Activated naive CD8-positive, alpha-beta T cell treated with anti-CD3 and anti-CD28 coated beads, Interleukin-2, amount 50 U/mL, for 16 hours (primary cell): ENCODE measurements at regions not wholly inside any gene's neighbourhood (a gene's known extent, or its start where the extent isn't known, plus 50 kb on each side); places are given as distances from the start of the nearest gene placed in this dataset.

Experiments
- DNase-seq: peaks from one replicate; pipeline ENCODE4 v3.0.0-alpha.2; 2020; ENCODE audit warnings: low read depth, low spot score

DNA sequence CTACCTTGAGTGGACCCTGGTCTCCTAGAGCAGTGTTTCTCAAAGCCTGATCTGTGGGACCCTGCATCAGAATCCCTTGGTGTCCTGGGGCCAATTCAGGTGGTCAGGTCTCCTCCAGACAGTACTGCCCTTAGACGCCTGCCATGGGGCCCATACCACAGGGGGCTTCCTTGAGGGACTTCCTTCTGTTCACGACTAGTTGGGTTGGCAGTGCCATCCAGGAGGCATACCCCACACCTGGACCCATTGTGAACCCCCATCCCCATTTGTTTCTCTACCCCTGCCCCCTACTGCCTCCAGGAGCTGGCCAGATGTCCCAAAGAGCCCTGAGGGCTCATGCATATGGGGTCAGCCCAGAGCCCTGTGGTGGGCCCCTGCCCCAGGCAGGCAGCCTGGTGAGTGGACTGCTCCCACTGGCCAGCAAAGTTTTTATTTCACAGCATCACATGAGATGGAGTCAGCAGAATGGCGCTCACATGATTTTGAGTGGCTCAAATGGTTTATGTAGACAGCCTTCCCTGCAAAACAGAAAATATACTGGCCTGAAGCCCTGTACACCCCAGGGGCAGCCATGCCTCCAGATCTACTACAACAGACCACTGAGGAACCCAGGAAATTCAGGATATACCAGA lies 259.9 kb upstream of the ZMIZ1 start:
- DNase-seq = no peak

DNA sequence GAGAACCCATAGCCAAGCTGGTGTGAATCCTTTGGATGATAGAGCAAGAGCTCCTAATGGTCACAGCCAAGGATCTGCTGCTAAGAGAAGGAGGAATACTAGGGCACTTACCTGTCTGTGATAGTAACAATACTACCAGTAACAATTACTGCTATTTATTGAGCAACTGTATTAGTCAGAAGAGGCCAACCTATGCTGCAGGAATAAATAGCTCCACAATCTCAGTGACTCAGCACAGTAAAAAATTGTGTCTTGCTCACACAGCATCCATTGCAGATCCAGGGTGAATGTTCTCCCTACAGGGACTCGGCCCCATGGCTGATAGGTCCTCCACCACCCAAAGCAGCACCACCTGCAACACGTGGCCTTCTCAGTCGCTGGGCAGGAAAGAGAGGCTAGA lies 257.6 kb upstream of the ZMIZ1 start:
- DNase-seq = no peak

DNA sequence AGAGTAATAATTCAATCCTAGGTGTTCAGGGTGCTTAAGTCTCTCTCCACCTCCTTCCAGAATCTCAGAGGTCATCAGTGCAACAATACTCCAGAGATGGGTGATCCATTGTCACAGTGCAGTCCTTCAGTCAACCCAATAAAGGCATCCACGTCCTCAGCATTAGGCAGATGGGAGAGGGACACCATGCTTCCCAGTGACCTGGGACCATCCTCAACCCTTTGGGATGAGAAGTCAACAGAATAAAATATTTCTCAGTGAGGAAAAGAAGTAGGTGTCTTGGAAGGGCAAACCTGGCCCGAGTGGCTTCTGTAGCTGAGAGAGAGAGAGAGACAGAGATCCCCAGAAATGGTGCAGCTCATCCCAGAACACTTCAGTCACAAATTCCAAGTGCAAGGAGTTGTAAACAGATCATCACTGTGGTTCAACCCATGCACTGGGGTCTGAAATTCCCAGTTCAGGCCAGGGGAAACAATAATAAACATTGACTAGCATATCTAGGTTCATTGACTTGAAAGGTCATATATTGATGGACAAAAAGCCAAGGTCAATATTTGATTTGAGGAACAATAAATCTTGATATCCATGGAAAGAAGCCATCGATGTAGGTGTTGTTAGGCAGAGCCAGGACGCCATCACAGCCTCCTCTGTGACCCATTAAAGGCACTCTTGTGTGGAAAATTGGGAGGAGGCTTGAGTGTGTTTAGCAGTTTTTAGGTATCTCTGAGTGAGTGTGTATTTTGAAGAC lies 256.0 kb upstream of the ZMIZ1 start:
- no peak for DNase-seq

DNA sequence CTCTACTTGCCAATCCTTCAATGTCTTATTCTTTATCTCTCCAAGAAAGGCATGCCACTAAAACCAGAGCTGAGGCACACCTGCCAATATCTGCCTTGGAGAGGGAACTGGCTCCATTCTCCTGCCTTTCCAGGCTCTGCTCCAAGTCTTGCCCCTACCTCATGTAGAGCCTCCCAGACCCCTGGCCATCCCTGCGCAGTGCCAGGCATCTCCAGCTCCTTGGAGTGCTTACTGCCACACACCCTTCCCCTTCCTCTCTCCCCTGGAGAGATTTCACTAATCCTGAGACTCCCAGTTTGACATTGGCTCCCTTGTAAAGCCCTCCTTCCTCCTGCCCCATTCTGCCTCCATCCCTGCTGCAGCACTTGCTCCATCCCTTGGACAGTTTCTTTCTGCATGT lies 255.2 kb upstream of the ZMIZ1 start:
- DNase-seq = no peak

DNA sequence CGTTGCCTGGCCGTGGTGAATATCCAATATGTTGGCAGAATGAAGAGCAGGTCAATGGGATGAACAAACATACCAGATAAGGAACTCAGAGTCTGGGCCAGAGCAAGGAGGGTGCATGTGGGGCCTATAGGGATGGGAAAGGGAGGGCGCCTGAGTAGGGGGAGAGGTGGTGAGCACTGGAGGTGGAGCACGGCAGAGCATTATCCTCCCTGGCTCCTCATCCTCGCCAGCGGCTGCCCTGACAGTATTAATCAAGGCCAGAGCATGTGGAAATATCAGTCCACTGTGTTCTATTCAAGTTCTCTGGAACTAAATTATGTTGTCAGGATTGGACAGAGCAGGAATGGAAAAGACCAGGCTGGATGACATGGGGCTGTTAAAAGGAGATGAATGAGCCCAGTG lies 254.8 kb upstream of the ZMIZ1 start:
- DNase-seq = no peak

DNA sequence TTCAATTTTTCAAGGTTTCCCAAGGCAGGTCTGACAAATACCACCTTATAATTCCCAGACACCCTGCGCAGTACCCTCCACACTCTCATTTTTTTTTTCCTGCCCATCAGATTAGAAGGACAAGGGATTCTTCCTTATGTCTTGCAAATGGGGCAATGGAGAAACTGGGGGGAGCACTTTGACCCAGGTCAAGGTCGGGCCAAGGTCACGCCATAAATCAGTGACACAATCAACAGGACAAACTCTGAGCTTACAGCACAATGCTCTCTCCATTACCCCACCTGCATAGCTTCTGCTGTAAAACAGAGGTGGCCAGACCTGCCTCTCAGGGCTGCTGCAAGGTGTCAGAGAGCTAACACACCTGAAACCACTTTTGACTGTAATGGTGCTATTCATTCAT lies 254.4 kb upstream of the ZMIZ1 start:
- DNase-seq = no peak

DNA sequence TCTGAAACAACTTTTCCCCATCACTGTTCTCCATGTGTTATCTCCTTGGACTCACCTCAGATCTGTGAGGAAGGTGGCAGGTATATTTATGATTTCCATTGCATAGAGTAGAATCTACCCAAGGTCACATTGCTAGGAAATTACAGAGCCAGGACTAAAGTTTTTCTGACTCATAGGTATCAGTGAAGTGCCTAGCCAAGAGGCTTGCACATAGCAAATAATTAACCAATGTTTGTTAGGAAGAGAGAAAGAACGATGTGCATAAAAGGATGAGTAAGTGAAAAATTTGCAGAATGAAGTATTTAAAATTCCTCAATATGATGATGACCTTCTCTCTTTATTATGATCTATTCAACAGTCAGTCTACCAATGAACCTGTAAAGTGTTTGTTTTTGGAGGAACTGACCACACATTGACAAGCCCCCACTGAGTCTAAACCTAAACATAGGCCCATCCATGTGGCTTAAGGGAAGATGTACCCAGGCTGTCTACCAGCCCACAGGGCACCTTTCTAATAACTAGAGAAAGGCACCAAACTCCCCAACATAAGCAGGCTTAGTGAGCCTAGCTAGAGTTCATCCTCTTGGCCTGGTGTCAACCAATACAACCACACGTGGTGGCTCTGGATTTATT lies 252.9 kb upstream of the ZMIZ1 start:
- DNase-seq = no peak

DNA sequence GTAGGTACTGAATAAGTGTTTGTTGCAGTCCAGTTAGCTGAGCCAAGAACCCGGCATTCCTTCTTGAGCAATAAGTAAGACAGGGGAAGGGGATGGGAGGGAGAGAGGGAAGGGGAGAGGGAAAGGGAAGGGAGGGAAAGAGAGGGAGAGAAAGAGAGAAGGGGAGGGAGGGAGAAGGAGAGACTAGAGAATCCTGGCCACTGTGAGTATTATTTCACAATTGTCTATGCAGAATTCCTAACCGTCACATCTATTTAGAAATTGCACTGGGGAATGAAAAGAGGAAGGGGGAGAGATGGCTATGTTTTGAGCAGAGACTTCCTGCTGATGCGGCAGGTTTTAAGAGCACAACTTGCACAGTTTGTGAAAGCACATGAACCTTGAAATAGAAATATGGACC lies 251.4 kb upstream of the ZMIZ1 start:
- no peak for DNase-seq

DNA sequence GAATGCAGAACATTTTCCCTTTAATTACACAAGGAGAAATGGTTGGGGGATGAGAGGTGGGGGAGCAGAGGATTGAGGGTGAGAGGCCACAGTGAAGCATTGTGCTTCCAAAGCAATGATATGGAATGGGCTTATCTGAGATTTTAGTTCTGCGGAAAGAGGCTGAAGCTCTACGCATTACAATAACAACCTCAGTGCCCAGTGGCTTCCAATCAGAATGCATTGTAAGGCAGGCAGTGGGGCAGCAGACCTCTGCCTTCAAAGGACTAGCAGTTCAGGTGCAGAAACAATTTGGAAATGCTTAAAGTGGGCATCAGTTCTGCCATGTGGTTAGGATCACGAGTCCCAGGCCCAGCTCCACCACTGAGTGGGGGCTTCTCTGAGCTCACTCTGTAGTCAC lies 251.0 kb upstream of the ZMIZ1 start:
- DNase-seq = no peak

DNA sequence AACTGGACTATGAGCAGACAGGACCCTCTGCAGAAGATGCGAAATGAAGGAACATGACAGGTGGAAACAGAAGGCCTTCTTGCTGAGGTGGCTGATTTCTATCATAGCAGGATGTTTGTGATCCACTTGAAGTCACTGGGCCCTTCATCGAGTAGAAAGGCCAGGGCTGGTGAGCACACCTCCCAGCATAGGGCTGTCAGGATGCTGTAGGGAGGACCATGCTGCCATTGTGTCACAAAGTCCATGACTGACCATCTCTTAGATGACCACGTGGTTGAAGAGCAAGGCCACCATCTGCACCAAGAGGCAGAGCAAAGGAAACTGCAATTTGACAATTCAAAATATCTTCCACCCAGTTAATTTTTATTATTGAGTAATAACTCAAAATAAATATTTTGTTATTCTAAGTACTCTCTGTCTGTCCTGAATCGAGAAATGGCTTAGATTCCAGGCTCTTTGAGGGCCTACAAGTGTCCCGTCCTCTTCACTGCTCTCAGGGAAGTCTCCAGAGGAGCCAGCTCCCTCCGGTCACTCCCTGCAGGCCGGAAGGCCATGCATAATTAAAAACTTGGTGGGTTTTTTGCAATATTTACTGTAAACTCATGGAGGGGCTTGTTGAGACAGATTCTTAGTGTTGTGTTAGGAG lies 249.3 kb upstream of the ZMIZ1 start:
- DNase-seq = no peak

DNA sequence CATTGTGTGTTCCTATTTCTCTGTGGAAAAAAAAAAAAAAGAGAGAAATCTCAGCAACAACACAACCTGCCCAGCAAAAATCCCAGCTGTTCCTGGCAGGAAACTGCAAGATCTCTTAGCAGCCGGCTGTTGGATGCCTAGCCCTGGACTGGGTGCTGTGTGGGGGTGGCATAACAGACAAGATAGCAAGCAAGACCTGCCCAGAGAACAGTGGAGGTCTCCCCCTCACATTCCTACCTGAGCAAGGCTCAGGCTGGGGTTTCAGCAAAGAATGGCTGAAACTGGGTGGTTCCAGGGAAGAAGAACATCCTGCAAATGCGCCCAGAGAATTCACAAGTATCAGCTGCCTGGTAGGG lies 248.8 kb upstream of the ZMIZ1 start:
- no peak for DNase-seq

DNA sequence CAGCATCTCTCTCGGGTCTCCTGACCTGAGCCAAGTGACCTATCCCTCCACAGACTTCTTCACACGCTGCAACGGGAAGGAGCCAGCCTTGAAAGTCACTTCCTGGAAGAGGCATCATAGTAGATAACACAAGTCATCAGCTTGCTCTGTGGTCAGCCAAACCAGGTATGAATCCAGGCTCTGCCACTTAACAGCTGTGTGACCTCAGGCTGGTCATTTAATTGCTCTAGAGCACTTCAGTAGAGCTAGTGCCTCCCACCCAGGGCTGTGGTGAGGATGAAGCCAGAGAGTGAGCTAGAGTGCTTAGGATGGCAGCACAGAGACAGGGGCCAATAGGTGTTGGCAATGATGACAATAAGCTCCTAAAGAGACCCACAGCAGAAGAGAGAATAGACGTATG lies 247.7 kb upstream of the ZMIZ1 start:
- no peak for DNase-seq

DNA sequence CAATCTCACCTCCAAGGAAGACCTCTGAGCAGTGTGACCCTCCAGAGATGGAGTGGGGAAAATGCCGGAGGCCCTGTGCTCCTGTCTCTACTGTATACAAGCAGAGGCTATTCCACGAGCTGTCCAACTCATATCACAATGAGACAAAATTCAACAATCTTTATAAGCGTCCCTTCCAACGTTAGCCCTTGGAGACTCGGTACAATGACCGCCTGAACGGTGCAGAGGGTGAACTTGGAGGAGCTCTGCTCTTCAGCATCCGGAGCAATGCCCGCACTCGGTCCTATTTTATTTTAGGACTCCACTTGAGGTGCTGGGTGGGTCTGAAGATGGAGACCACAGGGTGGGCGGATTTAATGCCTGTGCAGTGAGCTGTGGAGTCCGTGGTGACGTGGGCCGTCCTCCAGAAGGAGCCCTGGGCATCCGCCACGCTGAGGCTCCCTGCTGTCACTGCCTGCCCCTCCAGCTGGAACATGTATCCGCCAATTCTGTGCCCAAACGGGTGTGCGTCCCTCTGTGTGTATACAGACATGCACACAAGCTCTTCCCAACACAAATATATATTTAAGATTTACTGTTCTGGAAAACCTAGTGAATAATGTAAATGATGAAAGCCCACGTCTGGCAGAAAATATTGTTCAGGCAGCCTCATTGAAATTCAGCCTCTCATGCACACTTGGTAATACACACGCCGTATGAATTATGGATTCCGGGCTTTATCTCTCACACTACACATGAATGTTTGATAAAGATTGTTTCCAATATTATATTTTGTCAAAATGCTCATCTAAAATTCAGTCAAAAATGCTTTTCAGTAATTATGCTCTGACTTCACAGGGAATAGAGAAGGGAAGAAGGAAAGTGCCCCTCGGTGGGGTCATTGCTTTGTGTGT lies 239.9 kb upstream of the ZMIZ1 start:
- DNase-seq = no peak

DNA sequence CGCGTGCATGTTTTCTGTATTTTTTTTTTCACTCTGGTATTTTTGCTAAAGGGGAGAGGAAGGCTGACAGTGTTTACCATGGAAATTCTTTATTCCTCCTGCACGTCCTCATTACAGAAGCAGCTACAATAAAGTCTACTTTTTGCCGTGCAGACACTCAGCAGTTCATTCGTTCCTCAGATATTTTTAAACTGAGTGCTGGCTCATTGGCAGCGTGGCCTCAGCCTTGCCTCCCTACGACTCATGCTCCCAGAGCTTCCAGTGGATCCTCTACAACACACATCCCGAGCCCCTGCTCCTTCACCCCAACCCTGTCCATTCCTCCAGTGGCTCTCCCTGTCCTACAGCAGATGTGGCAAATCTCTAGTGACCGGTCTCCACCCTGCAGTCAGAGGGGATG lies 239.2 kb upstream of the ZMIZ1 start:
- no peak for DNase-seq

DNA sequence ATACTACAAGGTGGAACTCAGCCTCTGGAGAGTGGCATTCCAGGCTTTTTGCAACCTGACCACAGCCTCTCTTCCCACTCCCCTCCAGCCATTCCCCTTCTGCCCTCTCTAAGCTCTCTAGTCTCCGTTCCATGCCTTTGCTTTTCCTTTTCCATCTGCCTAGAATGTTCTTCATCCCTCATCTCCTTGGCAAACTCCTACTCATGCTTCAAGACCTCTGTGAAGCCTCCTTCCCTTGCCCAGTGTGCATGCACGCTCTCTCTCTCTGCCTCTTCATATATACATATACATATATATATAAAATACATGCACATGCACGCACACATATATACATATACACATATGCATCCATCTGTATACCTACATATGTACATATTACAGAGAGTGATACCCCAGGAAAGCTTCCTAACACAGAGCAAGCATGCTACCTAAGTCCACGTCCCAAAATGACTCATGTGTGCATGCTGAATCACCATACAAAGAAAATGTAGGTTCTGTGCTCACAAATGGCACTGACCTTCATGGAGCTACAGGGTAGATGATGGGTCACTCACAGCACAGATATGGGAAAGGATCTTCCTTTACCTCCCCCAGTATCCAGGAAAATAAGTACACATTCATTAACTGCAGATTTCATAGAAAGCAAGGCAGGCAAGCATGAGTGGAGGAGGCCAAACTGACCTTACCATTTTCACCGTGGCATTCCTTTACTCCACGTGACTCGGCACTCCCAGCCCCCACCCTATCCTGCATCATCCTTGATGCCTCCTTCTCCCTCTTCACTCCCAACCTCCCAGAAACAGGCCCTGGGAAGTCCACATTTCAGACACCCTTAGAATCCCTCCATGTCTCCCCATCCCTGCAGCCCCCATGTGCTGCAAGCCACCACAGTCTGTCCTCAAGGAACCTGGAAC lies 238.4 kb upstream of the ZMIZ1 start:
- DNase-seq = no peak

DNA sequence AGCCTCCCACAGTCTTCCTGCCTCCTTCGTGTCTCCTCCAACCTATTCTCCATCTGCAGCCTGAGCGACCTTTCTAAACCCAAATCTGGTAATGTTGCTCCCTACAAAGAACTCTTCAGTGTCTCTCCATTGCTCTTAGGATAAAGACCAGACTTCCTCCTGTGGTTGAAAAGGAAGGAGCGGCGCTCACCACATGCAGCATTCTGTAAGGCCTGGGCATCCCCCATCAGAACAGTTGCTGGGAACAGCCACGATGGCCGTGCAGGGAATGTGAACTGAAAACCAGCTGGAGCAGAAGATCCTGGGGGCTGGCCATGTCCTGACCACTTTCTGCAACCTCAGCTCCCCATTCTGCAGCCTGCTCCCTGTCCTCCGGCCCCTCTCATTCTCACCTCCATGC lies 237.8 kb upstream of the ZMIZ1 start:
- DNase-seq = no peak

DNA sequence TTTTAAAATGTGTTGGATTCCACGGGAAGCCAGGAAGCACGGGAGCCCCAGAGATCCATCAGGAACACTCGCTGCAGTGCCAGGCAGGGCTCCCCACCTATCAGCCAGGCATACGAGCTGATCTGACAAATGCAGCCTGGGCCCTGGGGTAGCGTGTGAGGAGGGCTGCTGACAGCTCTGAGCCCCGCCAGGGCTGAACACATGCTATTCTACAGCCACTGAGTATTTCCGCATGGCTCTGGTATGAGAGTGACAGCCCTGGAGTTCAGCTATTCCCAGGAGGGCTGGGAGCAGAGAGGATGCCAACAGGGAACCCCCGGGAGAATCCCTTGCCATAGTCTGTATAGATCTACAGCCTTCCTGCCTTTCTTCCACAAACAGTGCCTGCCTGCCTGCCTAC lies 237.3 kb upstream of the ZMIZ1 start:
- no peak for DNase-seq

DNA sequence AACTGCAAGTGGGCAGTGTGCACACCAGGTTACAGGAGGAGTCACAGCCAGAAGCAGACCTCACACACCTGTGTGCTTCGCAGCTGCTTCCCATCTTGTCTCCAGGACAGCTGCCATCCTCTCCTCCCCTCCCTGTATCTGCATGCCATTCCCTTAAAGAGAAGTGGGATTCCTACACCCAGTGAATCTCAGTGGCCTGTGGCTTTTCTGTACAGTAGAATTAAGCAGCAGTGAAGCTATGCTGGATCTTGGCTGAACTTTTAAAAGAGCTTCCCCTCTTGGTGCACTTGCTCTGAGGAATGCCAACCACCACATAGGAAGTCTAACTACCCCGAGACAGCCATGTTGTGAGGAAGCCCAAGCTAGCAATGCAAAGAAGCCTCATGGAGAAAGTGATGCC lies 236.5 kb upstream of the ZMIZ1 start:
- DNase-seq = no peak

DNA sequence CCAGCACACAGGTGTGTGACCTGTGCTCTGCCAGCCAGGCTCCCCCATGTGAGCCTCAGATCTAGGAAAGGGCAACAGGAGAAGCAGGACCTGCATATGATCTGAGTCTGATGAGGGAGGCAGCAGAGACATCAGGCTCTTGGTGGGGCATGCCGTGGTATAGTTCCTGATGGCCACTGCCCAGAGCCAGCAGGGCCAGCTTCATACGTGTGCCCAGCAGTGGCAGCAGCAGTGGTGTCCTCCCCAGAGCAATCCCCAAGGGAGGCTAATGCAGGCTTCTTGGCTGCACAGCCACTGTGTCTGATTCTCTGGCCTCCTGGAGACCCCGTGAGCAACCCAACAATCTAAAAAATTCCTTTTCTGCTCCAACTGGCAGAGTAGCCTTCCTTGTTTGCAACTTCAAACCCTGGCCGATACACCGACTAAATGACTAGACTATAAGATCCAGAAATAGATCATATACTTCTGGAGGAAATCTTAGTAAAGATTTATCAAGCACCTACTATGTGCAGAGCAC lies 230.6 kb upstream of the ZMIZ1 start:
- DNase-seq = no peak

DNA sequence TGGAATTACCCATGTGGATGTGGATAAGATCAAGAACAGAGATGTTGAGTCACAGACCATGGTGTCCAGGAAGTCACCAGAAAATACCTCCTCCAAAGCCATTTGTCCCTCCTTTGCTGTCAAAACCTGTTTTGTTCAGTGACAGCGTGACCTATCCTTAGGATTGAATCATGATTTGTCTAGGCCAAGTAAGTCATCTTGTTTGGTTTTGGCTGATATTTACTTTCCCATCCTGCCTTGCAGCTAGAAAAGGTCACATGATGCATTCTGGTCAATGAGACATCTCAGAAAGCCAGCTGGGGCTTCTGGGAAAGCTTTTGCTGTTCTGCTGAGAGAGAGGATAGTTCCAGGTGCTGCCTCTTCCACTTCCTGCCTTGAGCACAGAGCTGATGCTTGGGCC lies 225.3 kb upstream of the ZMIZ1 start:
- DNase-seq = no peak
